ENCODE measurements at regions not wholly inside any gene's neighbourhood (a gene's known extent, or its start where the extent isn't known, plus 50 kb on each side); places are given as distances from the start of the nearest gene placed in this dataset.

- TF ChIP-seq EZH2 (IDR thresholded peaks at IDR 0.05; ENCODE audit: low read length, missing control alignments) (no peak), CTCF (conservative IDR thresholded peaks at IDR 0.05 in 1 of 2, IDR thresholded peaks at IDR 0.05 in 1 of 2; ENCODE audit: low read depth in 1 of 2, low read length in 2 of 2) (no peak)
Observed at GRCh38 chr1:221643404-221644144, 98.3 kb downstream of the DUSP10 start.

GRCh38 chr1:221644145-221644448 lies 97.8 kb downstream of the DUSP10 start:
- TF ChIP-seq CTCF (conservative IDR thresholded peaks at IDR 0.05 in 1 of 2, IDR thresholded peaks at IDR 0.05 in 1 of 2; ENCODE audit: low read depth in 1 of 2, low read length in 2 of 2), result no peak
- TF ChIP-seq EZH2 (IDR thresholded peaks at IDR 0.05; ENCODE audit: low read length, missing control alignments), result no peak
- Histone ChIP-seq H3K4me3 (replicated peaks in 1 of 4; ENCODE audit: control extremely low read depth in 1 of 4, insufficient read depth in 1 of 4, low read depth in 3 of 4, low read length in 4 of 4) (no peak overlapping the region), H3K27ac (ENCODE audit: insufficient read depth, low read length) (no peak overlapping the region), H3K4me2 (ENCODE audit: extremely low read depth, insufficient read depth, low read length) (no peak overlapping the region), H3K9me3 (ENCODE audit: control insufficient read depth, insufficient read depth, low read depth, low read length) (no peaks in the 10 kb centered on the region), H3K4me1 (ENCODE audit: control insufficient read depth, extremely low read depth, insufficient read depth, low read length) (no peaks in the 10 kb centered on the region), H4K20me1 (ENCODE audit: control insufficient read depth, extremely low read depth, insufficient read depth, low read length) (no peaks in the 10 kb centered on the region), H3K9ac (ENCODE audit: insufficient read depth, low read length) (no peak overlapping the region), H3K79me2 (ENCODE audit: control insufficient read depth, insufficient read depth, low read length) (no peaks in the 10 kb centered on the region), H3K36me3 (ENCODE audit: control insufficient read depth, insufficient read depth, low read length) (no peaks in the 10 kb centered on the region), H3K27me3 (ENCODE audit: control insufficient read depth, insufficient read depth, low read length) (no peaks in the 10 kb centered on the region), H2AFZ (ENCODE audit: low read length) (no peak overlapping the region)
- DNase-seq (ENCODE audit: low read depth in 2 of 2), result no peak

More at GRCh38 chr1:221643404-221644144, 98.3 kb downstream of the DUSP10 start:
- no peaks in the 10 kb centered on the region for H3K79me2 ChIP-seq (ENCODE audit: control insufficient read depth, insufficient read depth, low read length)
- no peaks in the 10 kb centered on the region for H3K9me3 ChIP-seq (ENCODE audit: control insufficient read depth, insufficient read depth, low read depth, low read length)
- DNase-seq (ENCODE audit: low read depth in 2 of 2), result no peak
- no peaks in the 10 kb centered on the region for H3K27me3 ChIP-seq (ENCODE audit: control insufficient read depth, insufficient read depth, low read length)
- H3K36me3 ChIP-seq (ENCODE audit: control insufficient read depth, insufficient read depth, low read length), result no peaks in the 10 kb centered on the region
- no peak overlapping the region for H3K4me2 ChIP-seq (ENCODE audit: extremely low read depth, insufficient read depth, low read length)
- no peak overlapping the region for H3K4me3 ChIP-seq (replicated peaks in 1 of 4; ENCODE audit: control extremely low read depth in 1 of 4, insufficient read depth in 1 of 4, low read depth in 3 of 4, low read length in 4 of 4)
- no peaks in the 10 kb centered on the region for H4K20me1 ChIP-seq (ENCODE audit: control insufficient read depth, extremely low read depth, insufficient read depth, low read length)
- no peak overlapping the region for H2AFZ ChIP-seq (ENCODE audit: low read length)
- no peak overlapping the region for H3K9ac ChIP-seq (ENCODE audit: insufficient read depth, low read length)
- no peak overlapping the region for H3K27ac ChIP-seq (ENCODE audit: insufficient read depth, low read length)
- no peaks in the 10 kb centered on the region for H3K4me1 ChIP-seq (ENCODE audit: control insufficient read depth, extremely low read depth, insufficient read depth, low read length)

- Histone ChIP-seq H3K4me1 (ENCODE audit: control insufficient read depth, extremely low read depth, insufficient read depth, low read length) (no peaks in the 10 kb centered on the region), H3K4me2 (ENCODE audit: extremely low read depth, insufficient read depth, low read length) (no peak overlapping the region), H2AFZ (ENCODE audit: low read length) (no peak overlapping the region), H3K4me3 (replicated peaks in 1 of 4; ENCODE audit: control extremely low read depth in 1 of 4, insufficient read depth in 1 of 4, low read depth in 3 of 4, low read length in 4 of 4) (no peak overlapping the region), H3K27me3 (ENCODE audit: control insufficient read depth, insufficient read depth, low read length) (no peaks in the 10 kb centered on the region), H3K27ac (ENCODE audit: insufficient read depth, low read length) (no peak overlapping the region), H3K36me3 (ENCODE audit: control insufficient read depth, insufficient read depth, low read length) (no peaks in the 10 kb centered on the region), H3K9ac (ENCODE audit: insufficient read depth, low read length) (no peak overlapping the region), H3K9me3 (ENCODE audit: control insufficient read depth, insufficient read depth, low read depth, low read length) (no peaks in the 10 kb centered on the region), H3K79me2 (ENCODE audit: control insufficient read depth, insufficient read depth, low read length) (no peaks in the 10 kb centered on the region), H4K20me1 (ENCODE audit: control insufficient read depth, extremely low read depth, insufficient read depth, low read length) (no peaks in the 10 kb centered on the region)
- TF ChIP-seq EZH2 (IDR thresholded peaks at IDR 0.05; ENCODE audit: low read length, missing control alignments) (no peak), CTCF (conservative IDR thresholded peaks at IDR 0.05 in 1 of 2, IDR thresholded peaks at IDR 0.05 in 1 of 2; ENCODE audit: low read depth in 1 of 2, low read length in 2 of 2) (no peak)
- DNase-seq (ENCODE audit: low read depth in 2 of 2), result no peak
Observed at GRCh38 chr1:221644663-221645258, 97.1 kb downstream of the DUSP10 start.
